HPDE6-E6E7 (cell line): ENCODE measurements at regions not wholly inside any gene's neighbourhood (a gene's known extent, or its start where the extent isn't known, plus 50 kb on each side); places are given as distances from the start of the nearest gene placed in this dataset.
"Not testable (repeated sequence)": the region's sequence is repeated elsewhere in the genome, so short reads cannot be mapped to it uniquely, and the experiment has no call there.

ENCODE experiments used
- DNase-seq: peaks from one replicate; pipeline ENCODE4 v3.0.0; 2011; ENCODE audit warnings: missing footprints; ENCODE audit errors: extremely low spot score

- no peak for DNase-seq
These were observed 451.6 kb downstream of the TRHDE start for GRCh38 chr12:72723732-72724131.

- DNase-seq: no peak
These were observed 457.4 kb downstream of the TRHDE start for GRCh38 chr12:72729451-72730010.

DNA sequence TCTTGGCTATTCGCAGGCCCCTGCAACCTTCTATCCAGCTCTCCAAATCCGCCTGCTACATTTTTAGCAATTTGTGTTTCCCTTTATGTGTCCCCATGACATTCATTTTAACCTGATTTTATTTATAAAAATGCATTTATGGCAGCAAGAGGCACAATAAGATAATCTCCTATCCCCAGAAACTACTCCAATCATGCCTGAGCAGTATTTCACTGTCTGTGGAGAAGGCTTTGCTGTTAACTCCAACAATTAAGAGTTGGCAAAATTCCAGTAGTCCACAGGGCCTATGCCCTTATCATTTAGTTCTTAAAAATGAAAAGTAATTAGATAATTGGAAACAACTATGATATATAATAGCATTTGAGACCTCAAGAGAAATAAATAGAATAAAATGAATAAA, 462.4 kb downstream of the TRHDE start:
- no peak for DNase-seq

GRCh38 chr12:72738811-72739210, 466.6 kb downstream of the TRHDE start:
- no peak for DNase-seq

DNA sequence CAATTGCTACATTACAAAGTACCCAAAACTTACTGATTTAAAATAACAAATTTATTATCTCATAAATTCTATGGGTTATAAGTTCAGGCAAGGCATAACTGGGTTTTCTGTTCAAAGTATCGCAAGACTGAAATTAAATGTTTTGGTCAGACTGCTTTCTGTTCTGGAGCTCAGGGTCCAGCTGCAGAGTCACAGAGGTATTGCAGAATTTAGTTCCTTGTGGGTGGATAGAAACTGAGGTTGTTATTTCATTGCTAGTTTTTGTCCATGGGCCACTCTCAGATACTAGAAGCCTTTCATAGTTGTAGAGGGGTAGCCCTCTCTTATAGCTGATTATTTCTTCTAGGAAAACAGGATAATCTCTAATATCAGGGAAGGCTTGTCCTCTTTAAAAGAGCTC, 467.9 kb downstream of the TRHDE start:
- no peak for DNase-seq

DNA sequence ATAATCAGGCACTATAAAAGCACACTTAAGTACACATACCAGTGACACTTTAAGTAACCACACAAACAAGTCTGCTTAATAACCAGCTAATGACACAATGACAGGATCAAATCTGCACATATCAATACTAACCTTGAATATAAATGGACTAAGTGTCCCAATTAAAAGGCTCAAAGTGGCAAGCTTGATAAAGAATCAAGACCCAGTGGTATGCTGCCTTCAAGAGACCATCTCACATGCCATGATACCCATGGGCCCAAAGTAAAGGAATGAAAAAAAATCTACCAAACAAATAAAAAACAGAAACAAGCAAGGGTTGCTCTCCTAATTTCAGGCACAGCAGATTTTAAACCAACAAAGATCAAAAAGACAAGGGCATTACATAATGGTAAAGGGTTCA, 470.4 kb downstream of the TRHDE start:
- no peak for DNase-seq

DNA sequence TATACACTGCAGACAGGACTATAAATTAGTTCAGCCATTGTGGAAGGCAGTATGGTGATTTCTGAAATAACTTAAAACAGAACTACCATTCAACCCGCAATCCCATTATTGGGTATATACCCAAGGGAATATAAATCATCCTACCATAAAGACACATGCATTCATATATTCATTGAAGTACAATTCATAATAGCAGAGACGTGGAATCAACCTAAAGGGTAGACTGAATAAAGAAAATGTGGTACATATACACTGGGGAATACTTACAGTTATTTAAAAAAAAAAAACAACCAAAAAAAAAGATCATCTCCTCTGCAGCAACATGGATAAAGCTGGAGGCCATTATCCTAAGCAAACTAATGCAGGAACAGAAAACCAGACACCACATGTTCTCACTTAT, 473.9 kb downstream of the TRHDE start:
- DNase-seq: no peak

DNA sequence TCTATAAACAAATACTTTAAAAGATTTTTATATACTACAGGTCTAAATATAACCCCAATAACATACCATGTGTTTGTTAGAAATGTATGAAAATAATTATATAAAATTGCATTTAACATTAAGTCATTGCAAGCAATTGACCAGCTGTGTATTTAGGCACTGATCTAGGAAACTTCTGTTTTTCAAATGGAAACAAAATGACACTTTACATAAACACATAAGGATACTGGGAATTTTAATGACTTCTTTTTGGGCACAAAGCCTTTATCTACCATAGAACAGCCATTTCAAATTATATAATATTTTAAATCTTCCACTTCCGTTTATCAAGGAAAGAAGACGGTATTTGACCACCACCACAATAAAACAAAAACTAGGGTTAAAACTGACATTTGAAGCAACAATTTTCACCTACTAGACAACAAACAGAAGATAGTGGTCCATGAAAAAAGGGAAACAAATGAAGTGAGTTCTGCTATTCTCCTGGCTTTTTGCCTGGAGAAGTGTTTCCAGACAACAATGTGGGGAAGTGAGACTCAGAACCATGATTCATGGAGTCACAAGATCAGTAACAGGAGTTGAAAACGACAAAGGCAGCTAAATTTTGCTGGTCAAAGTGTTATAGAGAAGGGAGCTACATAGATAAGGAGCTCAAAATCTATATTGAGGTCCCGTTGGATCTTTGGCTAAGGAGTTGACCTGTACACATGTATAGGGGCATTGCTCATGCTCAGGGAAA, 475.1 kb downstream of the TRHDE start:
- no peak for DNase-seq

DNA sequence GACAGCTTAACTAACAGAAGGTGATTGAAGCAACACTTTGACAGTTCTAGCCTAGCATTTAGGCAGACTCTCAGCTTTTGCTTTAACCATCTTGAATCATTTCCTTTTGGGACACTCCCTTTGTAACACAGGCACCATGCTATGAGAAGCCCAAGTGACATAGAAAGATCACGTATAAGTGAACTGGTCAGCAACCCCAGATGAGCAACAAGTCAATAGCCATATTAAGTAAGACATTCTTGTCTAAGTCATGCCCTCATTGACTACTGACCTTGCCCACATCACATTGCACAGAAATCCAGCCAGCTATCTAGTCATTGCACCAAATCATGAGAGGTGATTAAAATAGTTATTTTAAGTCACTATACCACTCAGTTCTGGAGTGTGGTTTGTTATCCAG, 476.8 kb downstream of the TRHDE start:
- DNase-seq: no peak

DNA sequence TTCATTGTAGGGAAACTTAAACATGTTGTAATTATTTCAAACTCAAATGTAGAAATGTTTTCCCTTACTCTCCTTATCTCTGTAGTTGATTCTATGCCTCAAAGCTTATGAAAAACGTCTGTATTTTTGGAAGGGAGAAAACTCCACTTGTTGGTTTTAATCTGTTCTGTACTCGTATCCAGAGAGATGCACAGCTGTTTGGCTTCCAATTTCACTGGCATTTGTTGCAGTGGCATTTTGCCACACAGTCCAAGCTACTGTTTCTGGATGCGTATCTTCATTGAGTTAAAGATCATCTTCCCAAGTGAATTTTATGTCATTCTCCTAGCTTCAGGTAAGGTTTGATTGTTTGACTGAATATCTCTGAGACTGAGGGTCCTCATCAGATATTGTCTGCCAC, 481.4 kb downstream of the TRHDE start:
- DNase-seq: no peak

- not testable (repeated sequence) for DNase-seq
These were observed 481.9 kb downstream of the TRHDE start for GRCh38 chr12:72754026-72754425.

DNA sequence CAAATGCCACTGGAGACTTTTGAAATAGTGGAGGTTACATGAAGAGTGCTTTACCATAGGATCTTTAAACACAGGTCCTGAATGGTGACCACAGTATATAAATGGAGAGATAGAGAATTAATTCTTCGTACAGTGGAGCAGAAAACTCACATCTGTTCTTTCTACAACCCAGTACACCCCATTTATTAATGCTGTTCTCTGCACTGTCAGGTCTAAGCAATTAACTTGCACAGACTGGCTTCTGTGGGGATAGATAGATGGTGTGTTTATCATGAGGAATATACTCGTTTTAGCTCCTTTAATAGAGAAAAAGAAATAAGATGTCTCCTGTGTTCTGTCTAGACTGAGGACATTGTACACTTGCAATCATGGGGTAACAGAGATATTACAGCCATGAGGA, 494.3 kb downstream of the TRHDE start:
- no peak for DNase-seq

DNA sequence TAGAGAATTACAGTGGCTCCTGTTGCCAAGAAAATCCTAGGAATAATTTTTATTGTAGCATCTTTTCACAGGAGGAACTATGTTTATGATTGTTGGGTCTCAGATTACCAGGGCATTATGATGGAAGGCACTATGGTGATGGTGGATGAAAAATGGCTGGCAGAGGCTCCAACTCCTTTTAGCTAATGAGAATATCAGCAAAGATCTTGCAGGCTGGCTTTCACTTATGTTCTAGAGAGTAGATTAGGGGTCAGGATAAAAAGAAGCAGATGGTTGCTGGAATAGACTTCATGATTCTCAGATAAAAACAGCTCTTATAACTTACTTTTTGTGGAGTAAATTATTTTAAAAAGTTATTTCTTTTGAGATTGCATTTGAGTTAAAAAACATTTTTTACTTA, 501.9 kb downstream of the TRHDE start:
- DNase-seq: no peak

DNA sequence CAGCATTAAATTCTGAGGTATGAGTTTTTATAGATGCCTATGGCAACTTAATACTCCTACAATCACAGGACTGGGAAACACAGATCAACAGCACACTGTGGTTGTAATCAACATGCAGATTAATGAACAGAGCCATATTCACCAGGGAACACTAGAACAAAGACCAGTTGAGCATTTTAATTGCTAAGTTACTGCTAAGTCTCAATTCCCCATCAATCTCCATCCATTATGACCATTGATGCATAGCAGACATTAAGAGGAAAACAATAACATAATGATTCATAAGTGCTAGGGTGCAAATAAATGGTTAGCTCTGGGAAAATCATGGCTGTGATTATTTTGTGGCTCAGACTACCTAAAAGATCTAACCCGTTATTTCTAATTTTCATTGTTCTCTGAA, 505.6 kb downstream of the TRHDE start:
- DNase-seq: no peak

- DNase-seq: peak; percentile 26
These were observed 518.1 kb downstream of the TRHDE start for GRCh38 chr12:72790273-72790672.

DNA sequence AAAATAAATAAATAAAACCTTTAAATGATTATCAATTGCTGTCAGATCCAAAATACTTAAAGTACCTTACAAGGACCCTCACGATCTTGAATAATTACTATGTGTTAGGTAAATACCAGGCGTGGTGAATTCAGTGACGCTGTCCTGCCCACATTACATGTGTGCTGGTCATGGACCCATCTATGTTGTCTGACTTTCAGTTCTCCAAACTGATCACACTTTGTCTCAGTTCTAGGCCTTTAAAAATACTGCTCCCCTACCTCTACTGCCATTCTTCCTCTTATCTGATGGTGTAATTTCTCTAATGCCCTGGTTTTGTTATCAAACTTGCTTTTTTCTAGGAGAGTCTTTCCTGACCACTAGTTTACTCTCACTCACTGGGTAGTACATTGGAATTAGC, 520.7 kb downstream of the TRHDE start:
- no peak for DNase-seq

DNA sequence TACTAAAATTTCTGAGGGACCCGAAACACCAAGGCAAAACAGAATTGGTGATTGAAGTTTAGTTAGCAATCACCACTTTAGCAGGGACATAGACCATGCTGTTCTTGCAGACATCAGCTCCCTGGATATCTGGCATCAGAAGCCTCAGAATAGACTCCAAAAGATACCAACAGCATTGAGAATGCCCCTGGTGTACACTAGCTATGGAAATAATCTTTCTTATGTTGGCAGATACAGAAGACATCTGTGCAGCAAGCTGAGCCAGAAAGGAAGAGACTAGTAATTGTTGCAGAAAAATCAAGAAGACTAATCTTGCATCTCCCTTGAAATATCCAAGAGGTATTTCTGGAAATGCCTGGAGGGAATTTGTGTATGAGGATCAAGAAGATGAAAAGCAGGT, 521.6 kb downstream of the TRHDE start:
- DNase-seq: no peak

DNA sequence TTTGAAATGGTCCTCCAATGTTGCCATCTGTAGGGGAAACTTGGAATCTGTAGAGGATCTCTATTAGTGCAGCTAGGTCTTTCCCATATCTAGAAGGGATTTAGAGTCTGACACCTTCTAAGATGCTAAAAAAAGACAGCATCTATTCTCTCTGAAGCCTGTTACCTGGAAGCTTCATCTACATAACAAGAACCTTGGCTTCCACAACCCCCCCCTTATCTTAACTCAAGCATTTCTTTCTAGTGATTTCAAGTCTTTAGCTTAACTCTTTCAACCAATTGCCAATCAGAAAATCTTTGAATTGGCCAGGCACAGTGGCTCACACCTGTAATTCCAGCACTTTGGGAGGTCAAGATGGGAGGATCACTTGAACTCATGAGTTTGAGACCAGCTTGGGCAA, 543.3 kb downstream of the TRHDE start:
- DNase-seq: no peak

GRCh38 chr12:72828662-72829324, 556.6 kb downstream of the TRHDE start:
- no peak for DNase-seq

DNA sequence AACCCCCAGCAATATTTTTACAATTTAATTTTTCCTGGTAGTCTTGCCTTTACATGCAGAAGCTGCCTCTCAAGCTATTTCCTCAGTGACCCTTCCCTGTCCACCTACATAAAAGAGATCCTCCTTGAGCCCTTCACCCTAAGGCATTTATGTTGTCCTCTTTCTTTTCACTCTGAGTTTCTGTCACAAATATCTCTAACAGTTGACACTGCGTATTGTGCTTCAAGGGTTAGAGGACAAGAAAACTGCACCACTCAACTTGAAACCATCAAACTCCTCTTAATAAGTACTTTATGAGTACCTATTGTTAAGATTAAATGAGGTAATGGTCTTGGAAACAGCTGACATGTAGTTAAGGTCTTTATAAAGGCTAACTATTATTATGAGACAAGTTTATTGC, 557.7 kb downstream of the TRHDE start:
- no peak for DNase-seq

- no peak for DNase-seq
These were observed 559.9 kb downstream of the TRHDE start for GRCh38 chr12:72832024-72832423.

DNA sequence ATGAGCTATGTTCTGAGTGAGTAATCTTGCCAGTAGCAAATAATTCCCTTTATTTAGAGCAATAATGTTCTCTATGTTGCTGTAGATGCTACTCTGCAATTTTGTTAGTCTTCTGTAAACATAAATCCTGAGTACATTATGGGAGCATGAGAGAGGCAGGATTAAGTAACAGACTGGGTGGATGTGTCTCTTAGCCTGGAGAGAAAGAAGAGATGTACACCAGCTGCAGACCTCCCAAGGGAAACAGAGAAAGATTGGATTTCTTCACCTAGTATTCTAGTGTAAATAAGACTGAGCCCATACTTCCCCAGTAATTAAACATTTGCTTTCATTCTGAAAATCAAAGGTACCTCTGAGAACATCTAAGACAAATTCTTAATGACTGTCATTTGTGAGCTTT, 564.0 kb downstream of the TRHDE start:
- no peak for DNase-seq

GRCh38 chr12:72839696-72840095, 567.5 kb downstream of the TRHDE start:
- DNase-seq: no peak
